Activated CD8-positive, alpha-beta memory T cell treated with anti-CD3 and anti-CD28 coated beads for 48 hours (primary cell): ENCODE measurements at regions not wholly inside any gene's neighbourhood (a gene's known extent, or its start where the extent isn't known, plus 50 kb on each side); places are given as distances from the start of the nearest gene placed in this dataset.
"Not testable (repeated sequence)": the region's sequence is repeated elsewhere in the genome, so short reads cannot be mapped to it uniquely, and the experiment has no call there.

ENCODE experiments used
- DNase-seq, 3 experiments: peaks; one replicate each; pipeline ENCODE4 v3.0.0-alpha.2; 2020; ENCODE audit warnings: low read depth in 2 of 3, low spot score in 2 of 3

DNA sequence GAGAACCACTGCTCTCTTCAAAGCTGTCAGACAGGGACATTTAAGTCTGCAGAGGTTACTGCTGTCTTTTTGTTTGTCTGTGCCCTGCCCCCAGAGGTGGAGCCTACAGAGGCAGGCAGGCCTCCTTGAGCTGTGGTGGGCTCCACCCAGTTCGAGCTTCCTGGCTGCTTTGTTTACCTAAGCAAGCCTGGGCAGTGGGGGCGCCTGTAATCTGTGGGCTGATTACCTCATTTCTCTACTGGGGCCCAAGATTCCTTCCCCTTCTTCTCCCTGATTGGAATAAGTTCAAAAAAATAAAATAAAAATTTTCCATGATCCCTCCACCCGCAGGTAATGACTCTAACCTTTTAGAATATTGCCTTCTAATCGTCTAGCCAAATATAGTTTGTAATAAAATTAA lies 449.3 kb upstream of the DYNLRB2 start:
- not testable (repeated sequence) for DNase-seq

DNA sequence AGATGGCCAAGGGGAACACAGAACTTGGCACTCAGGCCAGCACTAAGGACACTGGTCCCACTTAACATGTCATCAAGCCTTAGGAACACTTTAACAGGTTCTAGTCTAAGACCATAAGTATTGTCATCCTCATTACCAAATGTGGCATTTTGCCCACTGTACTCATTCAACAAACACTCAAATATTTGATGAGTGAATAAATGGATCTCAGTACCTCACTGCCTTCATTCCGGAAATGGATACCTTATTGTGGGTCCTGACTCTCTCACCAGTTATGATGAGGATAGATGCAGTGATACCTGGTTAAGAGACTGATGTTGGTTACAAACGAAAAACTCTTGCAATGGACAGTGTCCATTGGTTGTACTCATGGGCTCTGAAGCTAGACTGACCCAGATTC lies 455.2 kb upstream of the DYNLRB2 start:
- DNase-seq, result no peak

DNA sequence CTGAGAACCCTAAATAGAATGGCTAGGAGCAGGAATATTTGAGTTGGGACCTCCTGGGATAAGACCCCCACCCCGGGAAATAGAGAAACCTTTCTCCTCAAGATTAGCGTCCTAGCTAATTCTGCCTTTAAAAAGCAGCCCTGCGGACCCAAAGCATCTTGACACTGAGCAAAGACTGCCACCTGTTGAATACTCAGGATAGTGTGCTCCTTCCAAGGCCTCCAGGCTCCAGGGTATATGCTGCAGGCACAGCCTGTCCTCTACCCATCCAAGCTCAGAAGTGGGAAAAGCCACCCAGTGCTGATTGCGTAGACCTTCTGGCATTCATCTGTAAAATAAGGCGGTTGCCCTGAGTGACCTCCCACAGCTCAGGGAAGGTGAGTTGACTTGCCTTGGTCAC lies 456.2 kb upstream of the DYNLRB2 start:
- DNase-seq, result no peak

DNA sequence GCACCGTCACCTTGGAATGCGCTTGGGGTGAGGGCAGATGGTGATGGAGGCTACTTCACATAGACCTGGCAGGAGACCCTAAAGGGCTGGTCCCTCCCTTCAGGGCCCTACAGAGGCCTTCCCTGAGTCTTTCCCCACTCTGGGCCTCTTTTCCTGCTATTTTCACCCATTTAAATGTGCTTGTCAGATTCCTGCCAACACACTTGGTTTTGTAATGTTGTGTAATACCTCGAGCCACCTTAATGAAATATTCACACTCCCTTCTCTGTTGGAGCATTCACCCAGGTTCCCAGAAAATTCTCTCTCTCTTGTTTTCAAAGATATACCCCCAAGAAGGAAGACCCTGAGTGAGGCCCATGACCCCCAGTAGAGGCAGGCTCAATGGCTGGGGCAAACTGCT lies 456.6 kb upstream of the DYNLRB2 start:
- no peak for DNase-seq

DNA sequence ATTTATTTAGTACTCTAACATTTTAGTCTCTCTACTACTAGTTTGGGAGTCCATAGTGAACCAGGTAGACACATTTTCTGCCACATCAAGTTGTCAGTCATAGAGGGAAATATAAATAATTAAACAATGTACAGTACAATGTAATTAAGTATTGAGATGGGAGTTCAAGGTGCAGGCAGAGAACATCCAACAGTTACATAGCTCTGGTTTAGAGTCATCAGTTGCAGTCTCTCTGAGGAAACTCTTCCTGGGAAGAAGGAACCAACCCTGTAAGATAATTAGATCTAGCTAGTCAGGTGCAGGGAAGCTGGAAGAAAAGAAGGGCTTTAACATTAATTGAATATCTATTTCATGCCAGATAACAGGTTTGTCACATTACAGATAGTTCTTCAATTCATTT lies 457.9 kb upstream of the DYNLRB2 start:
- no peak for DNase-seq

DNA sequence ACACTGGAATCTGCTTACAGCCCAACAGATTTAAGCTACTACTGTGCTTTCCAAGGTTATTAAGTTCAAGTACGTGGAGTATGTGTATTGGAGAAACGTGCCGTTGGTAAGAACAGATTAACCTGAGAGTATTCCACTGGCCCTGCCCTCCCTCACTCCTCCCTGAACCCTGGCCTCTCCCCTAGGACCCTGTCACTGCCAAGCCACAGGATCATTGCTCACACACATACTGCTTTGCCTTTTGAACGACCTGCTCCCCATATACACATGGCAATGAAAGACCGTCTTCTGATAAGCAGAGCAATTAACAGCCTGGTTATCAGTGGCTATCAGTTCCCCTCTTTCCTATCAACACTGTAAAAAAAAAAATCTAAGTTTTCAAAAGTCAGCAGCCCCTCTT lies 458.9 kb upstream of the DYNLRB2 start:
- DNase-seq, result no peak

DNA sequence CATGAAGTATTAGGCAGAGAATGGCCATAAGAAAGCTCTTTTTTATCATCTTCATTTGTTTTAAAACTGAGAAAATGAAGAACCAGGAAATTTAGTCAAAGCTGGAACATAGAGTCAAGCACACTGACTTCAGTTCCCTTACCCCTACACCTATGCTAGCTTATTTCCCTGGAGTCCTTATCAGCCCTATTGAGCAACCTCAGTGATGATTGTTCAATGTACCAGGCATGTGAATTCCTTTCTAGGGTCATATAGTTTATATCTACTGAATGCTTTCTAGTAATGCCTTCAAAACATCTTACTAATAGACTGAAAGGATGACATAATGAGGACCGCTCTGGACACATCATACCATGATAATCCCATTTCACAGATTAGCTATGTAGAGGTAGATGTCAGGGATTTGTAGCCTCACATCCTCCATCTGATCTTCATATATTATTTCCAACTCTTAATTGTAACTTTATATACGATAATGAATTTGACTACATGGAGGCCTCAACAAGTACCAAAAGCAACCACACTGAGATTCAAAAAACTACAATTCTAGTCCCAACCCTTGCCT lies 460.4 kb upstream of the DYNLRB2 start:
- no peak for DNase-seq

DNA sequence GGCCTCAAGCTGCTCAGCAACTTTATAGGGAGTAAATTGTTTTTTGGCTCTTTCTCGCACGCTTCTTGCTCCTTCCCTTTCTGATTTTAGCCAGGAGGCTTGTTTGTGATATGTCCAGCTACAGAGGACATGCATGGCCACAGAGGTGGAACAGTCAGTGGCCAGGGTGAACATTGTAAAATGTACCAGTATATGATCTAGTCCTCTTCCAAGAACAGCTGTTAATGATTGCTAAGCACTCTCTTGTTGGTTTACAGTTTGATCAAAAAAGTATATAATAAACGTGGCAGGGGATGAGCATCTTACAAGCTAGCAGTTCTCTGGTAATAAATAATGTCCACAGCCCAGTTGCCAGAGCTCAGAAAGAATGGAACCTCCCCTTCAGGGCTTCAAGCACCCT lies 461.7 kb upstream of the DYNLRB2 start:
- no peak for DNase-seq

DNA sequence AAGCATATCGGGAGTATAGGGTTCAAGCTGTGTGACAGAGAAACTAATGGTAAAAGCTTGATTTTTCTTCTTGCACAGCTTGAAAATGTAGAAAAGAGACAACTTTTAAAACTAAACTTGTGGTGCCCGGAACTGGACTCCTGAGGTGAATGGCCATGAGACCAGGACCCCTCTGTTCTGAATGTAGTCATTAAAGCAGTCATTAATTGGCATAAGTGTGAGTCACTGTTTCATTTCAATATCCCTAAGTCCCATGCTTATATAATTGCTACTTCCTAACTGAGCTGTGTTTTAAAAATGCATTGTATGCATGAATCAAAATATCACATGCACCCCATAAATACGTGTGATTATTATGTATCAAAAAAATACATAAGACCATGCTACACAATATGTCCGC lies 463.1 kb upstream of the DYNLRB2 start:
- DNase-seq, result no peak

DNA sequence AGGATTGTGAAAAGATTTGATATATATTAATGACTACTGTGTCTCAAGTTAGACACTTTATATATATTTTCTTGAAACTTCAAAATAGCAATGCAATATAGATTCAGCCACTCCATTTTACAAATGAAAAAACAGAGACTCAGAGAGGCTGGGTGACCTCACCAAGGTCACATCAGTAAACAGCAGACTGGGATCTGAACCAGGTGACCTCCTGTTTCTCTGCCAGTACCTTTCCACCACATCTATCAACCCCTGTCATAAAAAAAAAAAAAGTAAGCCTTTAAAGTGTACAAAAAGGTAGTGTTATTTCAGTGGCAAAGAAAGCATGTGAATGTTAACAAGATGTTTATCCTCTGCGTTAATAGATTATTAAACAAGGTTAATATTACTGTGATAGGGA lies 466.5 kb upstream of the DYNLRB2 start:
- DNase-seq, result no peak

DNA sequence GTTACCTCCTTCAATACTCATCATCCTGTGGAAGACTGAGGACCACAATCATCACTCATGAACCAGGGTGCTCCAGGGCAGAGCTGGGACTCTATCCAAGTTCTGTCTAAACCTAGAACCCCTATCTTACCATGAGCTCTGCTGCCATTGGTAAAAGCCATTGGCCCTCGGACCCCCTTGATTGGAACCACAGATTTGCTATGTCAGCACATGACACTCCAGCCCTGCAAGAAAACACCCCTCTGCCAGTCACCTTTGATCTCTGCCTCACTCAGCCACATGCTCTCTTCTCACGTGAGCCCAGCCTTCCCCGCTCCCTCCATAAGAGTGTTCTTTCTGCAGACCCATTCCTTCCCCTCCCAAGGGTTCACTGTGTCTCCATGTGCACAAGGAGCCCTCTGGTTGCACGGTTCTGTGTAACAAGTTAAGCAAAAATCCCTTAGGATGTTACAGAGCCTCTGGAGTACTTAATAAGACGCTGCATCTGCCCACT lies 468.8 kb upstream of the DYNLRB2 start:
- DNase-seq, result no peak

DNA sequence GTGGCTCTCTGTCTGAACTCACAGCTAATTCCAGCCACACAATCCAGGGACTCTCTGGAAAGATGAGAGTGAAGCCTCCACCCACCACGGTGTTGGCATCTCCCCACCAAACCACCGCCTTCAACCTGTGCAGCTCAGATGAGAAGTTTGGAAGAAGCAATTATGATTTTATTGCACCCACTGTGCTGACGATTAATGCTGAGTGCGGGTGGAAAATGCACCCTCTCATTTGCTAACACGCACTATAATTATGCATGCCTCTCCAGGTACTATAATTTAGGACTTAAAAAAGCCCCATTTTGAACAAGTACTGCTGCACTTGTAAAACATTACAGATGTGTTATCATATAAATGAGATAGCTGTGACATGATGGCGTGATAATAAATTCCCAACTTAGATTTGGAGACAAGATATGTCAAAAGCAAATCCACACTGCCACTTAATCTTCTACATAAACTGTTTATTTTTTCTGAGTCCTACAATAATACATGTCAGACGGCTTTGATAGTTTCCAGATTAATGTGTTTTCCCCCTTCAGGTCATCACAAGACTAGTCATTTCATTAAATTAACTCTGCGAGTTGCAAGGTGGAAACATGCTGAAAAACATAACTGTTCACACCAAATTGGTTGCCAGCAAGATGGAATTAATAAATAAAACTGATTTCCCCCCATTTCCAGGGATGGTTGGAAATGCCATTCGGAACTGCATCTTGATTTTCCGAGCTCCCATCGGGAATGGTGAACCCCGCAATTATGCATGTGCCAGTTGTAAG lies 466.5 kb upstream of the MAF start:
- DNase-seq, result no peak

DNA sequence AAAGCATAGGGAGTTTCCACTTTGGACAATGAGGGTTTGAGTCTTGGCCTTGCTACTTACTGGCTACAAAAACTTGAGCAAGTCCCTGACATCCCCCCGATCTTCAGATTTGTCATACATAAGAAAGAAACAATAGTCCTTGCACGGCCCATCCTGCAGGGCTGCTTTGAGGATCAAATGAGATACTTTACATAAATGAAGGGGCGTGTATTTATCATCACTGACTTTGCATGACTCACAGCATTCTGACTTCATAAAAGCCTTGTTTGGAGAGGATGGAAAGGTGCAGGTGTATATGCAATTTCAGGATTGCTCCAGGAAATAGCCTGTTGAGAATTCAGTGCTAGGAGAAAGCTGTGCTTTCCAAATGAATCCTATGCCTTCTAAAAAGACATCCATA lies 465.0 kb upstream of the MAF start:
- DNase-seq, result no peak

DNA sequence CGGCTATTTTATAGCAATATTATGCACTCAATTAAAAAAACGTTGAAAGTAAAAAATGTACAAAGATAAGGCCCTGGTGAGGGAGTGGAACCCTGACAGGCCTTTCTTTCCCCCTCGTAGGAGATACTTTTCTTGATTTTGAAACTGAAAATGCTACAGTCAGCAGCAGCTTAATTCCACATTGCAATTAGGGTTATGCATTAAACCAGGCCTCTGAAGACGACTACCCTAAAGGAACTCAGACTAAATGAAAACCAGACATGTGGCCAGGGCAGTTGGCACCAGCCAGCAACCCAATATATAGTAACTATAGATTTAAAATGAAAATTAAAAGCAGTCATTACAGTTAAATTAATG lies 463.2 kb upstream of the MAF start:
- DNase-seq, result no peak

DNA sequence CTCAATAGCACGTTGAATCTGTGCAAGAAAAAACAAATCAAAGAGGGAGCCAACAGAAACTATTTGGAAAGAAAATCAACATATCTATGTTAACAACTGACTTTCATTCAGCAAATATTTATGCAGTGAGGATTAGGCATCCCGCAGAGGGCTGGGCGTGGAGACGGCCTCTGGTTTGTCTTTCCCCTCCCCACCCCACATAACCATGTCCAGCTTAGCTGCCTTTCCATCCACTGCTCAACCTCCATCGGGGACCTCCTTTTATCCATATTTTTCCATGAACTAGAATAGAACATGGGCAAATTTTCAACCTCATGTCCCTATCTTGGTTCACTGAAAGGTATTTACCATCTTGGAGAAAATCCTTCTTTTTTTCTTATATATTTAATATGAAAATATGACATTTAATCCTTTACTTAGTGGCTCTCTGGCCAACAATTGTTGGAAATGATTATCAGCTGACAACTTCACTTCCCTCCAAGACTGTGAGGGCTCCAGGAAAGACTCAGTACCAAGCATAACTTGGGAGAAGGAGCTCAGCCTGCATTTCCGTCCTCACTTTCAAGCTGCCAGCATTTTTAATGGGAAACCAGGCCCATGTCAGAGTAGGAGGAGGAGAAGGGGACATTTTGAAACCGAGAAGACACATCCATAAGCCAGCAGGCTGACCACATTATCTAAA lies 462.6 kb upstream of the MAF start:
- no peak for DNase-seq

DNA sequence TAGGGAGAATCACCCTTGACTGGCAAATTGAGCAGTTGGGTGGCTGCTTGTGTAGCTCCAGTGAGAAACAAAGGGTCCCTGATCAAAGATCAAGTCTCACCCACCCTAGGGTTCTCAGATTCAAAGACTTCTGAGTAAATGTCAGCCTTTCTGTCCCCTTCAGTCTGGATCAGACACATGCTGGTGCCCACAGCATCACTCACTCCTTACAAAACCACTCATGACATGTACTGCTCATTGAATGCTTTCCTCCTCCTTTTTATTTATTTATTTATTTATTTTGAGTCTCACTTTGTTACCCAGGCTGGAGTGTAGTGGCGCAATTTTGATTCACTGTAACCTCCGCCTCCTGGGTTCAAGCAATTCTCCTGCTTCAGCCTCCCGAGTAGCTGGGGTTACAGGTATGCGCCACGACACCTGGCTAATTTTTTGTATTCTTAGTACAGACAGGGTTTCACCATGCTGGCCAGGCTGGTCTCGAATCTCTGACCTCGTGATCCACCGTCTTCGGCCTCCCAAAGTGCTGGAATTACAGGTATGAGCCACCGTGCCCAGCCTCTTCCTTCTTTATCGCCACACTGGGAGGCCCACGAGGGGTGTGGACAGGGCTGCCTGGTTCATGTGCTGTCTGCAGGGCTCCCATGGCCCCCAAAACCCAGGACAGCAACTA lies 462.0 kb upstream of the MAF start:
- no peak for DNase-seq

DNA sequence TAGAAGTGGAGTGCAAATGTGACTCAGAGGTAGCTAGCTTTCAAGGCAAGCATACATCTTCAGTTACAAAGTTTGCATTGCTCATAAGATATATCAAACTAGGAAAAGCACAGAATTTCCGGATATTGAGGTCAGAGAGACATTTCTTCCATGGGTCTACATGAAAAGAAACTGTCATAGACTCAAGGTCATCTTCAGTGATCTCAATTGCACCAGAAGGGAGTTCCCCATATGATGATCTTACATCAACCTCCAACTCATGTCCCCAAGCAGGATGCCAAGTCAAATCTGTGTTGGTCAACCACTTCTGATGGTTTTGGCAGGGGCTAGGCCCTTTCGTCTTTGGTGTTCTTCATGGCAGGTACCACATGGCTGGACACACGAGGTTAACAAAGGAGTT lies 459.9 kb upstream of the MAF start:
- no peak for DNase-seq

DNA sequence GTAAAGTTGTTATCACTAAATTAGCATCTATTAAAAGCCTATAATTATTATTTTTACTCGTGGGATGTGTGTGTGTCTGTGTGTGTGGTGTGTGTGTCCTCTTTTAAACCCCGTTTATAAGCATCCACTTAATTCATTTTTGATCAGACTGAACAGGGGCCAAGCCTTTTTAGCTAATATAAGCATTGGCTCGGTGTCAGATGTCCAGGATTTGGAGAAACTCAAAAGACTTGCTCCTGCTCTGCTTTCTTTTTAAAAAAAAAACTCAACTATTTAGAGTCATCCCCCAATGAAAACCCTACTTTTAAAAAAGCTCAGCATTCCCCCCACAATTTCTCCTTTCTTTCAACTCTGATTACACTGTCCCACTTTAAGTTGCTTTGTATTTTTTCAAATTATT lies 459.3 kb upstream of the MAF start:
- no peak for DNase-seq

DNA sequence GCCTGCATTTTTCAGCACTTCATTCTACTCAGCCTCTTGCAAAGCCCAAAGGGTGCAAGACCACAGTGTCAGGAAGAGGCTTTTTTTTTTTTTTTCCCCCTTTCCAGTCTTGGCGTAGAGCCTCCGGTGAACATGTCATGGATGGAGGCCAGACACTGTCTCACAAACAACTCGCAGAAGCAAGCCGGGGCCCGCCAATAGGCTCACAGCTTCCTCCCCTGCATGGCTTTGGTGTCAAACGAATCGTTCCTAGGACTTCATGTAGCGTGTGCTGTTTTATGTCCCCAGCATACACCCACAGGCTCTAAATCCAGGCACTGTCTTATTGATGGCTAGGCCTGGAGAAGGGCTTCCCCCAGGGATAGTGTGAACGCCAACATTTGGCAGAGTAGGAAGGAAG lies 457.7 kb upstream of the MAF start:
- DNase-seq, result no peak

DNA sequence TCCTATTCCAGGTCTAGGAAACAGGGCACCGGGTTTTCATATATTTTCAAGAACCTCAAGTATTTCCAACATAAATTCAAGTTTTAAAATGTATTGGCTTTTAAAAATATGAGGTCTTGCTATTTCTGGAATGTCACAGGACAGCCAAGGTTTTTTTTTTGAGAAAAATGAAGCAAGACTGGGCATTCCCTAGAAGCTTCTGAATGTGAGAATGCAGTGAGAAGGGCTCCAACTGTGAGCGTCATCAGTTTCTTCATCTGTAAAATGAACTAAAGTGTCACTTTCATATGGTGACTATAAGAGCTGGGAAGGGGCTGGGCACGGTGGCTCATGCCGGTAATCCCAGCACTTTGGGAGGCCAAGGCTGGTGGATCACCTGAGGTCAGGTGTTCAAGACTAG lies 455.8 kb upstream of the MAF start:
- no peak for DNase-seq

DNA sequence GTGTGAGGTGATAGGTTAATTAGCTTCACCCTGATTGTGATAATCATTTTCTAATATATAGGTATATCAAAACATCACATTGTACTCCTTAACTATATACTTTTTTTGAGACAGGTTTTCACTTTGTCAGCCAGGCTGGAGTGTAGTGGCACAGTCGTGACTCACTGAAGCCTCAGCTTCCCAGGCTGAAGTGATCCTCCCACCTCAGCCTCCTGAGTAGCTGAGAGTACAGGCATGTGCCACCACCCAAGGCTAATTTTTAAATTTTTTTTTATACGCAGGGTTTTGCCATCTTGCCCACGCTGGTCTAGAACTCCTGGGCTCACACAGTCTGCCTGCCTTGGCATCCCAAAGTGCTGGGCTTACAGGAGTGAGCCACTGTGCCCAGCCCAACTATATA lies 455.3 kb upstream of the MAF start:
- no peak for DNase-seq

DNA sequence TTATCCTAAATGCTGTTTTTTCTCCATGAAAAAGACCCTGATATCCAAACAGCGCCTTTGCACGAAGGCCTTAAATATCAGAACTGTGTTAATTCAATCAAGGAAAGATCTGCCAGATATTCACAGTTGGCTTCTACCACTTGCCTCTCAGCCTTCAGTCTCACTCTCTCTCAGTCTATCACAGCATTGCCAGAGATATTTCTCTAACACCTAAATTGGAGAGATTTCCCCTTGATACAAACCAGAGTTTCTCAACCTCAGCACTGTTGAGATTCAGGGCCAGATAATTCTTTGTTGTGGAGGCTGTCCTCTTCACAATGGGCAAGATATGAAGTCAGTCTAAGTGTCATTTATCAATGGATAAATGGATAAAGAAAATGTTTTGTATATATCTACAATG lies 454.1 kb upstream of the MAF start:
- no peak for DNase-seq
